Choroid plexus epithelial cell (primary cell): ENCODE measurements at regions not wholly inside any gene's neighbourhood (a gene's known extent, or its start where the extent isn't known, plus 50 kb on each side); places are given as distances from the start of the nearest gene placed in this dataset.
A peak's percentile ranks its signal among the peaks of the same experiment; 100 is the strongest.

Experiments
- DNase-seq: peaks from one replicate; pipeline ENCODE4 v3.0.0-alpha.2; 2010; ENCODE audit warnings: low read depth
- H3K4me3 ChIP-seq: 2 replicates; pipeline ENCODE4 v1.5.1; 2011; ENCODE audit warnings: low read depth, mild to moderate bottlenecking, control low read depth, low read length, moderate library complexity
- TF ChIP-seq, protein P1 (sequence below): conservative IDR thresholded peaks from 2 replicates; pipeline ENCODE4 v1.5.1; 2011; ENCODE audit warnings: low read depth, mild to moderate bottlenecking, control low read depth, inconsistent platforms, low read length, moderate library complexity

DNA sequence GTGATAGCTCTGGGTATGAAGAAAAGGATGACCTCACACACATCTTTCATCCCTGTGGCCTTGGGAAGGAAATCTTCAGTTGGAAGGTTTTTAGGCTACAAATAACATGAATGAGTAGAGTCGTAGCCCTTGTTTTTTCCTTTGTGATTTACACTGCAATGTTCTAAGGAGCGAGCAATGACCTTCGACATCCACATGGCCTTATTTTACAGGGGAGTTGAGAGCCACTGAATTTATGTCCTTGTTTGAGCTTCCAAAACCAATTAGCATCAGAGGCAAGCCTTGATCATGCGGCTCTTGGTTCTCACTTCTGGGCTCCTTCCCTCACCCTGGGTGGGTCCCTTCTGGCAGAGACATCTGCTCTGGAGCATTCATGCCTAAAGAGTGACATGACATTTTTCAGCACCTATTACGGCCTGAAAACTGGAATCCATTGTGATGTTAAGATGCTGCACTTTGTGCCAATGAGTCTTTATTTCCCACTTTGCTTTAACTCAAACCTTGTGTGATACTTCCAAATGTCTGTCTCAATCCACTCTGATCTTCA is 70.5 kb upstream of the RUNX1 start:
- no peak for DNase-seq
- TF ChIP-seq, protein P1, sequence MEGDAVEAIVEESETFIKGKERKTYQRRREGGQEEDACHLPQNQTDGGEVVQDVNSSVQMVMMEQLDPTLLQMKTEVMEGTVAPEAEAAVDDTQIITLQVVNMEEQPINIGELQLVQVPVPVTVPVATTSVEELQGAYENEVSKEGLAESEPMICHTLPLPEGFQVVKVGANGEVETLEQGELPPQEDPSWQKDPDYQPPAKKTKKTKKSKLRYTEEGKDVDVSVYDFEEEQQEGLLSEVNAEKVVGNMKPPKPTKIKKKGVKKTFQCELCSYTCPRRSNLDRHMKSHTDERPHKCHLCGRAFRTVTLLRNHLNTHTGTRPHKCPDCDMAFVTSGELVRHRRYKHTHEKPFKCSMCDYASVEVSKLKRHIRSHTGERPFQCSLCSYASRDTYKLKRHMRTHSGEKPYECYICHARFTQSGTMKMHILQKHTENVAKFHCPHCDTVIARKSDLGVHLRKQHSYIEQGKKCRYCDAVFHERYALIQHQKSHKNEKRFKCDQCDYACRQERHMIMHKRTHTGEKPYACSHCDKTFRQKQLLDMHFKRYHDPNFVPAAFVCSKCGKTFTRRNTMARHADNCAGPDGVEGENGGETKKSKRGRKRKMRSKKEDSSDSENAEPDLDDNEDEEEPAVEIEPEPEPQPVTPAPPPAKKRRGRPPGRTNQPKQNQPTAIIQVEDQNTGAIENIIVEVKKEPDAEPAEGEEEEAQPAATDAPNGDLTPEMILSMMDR, result no peak
- no peak overlapping the region for H3K4me3 ChIP-seq

DNA sequence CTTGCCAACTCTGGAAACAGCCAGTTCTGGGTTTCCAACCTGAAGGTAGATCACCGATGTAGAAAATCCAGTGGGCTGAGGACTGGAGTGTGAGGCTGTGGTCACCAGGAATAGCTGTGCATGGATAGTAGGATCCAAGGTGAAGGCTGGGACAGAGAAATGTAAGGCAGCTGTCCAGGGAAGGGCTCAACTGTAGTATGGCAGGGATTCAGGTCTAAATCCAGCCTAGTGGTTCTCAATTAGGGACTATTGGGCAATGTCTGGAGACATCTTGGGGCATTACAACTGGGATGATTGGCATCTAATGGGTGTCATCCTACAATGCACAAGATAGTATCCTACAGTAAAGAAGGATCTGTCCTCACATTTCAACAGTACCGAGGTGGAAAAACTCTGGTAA is 67.7 kb upstream of the RUNX1 start:
- H3K4me3 ChIP-seq, result no peak overlapping the region
- no peak for DNase-seq
- TF ChIP-seq, protein P1, result no peak

DNA sequence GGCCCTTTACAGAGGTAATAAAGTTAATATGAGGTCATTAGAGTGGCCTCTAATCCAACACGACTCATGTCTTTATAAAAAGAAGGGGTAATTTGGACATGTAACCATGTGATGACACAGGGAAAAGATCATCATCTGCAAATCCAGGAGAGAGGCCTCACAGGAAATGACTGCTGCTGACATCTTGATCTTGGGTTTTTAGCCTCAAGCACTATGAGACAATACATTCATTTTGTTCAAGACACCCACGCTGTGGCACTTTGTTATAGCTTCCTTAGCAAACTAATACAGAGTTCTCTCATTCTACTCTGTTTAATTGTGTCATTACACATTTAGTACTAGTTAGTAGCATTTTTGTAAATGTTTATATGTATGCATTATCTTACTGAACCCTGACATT is 64.0 kb upstream of the RUNX1 start:
- no peak overlapping the region for H3K4me3 ChIP-seq
- TF ChIP-seq, protein P1, result no peak
- peak; percentile 49 for DNase-seq

DNA sequence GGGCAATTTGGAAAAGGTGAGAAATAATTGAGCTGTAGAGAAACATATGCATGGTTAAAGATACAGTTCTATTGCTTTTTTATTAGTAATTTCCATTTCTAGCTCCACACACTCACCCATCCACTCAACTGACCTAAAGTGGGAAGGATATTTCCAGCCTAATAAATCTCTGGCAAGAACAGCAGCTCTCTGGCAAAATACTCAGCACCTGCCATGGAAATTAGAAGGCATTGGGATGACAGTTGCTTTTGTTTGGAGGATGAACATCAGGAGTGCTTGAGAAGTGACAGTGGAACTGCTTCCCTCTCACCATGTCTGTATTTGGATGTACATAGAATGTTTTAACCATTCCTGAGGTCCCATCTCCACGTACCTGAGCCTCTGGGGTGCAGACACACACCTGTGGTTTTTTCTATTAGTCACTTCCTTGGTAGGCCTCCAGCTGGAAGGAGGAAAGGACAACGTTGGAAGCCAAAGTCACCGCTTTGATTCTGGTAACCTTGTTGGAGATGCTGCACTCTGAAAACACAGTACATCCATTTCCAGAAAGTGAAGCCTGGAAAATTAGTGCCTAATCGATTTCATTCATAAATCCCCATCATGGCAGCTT is 62.3 kb upstream of the RUNX1 start:
- H3K4me3 ChIP-seq, result no peak overlapping the region
- TF ChIP-seq, protein P1, result no peak
- DNase-seq, result no peak

DNA sequence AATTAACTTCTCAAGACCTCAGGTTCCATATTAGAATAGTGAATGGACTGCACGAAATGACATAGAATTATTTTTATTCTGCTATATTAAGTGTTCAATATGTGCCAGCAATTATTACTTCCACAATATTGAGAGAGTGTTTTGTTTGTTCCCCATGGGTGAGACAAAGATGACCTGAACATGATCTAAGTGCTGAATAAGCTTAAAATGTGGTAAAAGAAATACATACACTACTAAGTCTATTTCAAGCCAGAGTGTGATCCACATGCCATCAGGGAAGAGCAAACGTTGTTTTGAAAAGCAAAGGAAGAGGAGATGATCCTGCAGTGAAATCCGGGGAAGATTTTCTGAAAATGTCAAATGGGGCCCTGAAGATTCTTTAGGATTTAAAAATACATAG is 59.8 kb upstream of the RUNX1 start:
- TF ChIP-seq, protein P1, result no peak
- no peak overlapping the region for H3K4me3 ChIP-seq
- no peak for DNase-seq

DNA sequence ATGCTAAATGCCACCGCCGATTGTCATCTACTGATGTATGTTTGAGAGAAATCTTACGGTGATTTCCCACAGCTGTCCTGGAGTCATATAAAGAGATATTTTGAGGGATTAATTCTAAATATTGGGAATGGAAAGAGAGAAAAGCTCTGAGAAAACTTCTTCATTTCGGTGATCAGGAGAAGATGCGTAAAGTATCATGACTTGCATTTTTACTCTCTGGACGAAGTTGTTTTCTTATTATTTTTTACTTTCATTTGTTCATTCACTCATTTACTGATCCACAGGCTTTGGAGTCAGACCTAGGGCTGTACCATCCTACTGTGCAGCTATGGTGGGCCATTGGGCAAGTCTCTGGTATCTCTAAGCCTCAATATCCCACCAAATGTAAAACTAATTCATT is 58.4 kb upstream of the RUNX1 start:
- no peak for DNase-seq
- TF ChIP-seq, protein P1, result no peak
- no peak overlapping the region for H3K4me3 ChIP-seq

DNA sequence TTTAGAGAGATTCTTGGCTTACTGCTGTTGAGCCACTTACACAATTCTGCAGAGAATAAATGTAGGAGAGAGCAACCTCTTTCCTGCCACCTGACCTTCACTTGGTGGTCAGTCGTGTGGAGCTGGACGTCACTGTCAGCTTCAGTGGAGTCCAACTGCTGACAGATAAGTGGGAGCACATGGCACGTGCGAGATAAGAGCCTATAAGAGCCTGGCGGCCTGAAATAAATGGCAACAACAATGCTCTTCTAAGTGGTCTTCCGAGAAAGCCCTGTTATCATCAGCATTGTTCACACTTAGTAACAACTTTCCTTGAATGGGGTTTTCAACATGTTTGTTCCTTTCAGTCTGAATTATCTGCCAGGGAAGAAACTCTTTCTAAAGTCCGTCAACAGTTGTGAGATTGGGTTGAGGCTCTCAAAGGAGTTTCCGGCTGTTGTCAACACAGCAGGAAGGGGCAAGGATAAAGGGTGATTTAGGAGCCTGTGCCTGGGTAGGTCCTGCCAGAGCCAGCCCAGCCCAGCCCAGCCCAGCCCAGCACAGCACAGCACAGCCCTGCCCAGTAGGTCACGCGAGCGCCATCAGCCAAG is 57.2 kb upstream of the RUNX1 start:
- H3K4me3 ChIP-seq, result no peak overlapping the region
- no peak for DNase-seq
- TF ChIP-seq, protein P1, result no peak
